Epithelial cell of prostate (primary cell): ENCODE measurements at regions not wholly inside any gene's neighbourhood (a gene's known extent, or its start where the extent isn't known, plus 50 kb on each side); places are given as distances from the start of the nearest gene placed in this dataset.

Experiments used
- DNase-seq: peaks from one replicate; pipeline ENCODE4 v3.0.0-alpha.2; 2011; ENCODE audit warnings: low read depth, low spot score
- H3K27ac ChIP-seq: fragments of 450-650 bp; 2 replicates; pipeline ENCODE4 v1.5.1; 2017; ENCODE audit warnings: mild to moderate bottlenecking

DNA sequence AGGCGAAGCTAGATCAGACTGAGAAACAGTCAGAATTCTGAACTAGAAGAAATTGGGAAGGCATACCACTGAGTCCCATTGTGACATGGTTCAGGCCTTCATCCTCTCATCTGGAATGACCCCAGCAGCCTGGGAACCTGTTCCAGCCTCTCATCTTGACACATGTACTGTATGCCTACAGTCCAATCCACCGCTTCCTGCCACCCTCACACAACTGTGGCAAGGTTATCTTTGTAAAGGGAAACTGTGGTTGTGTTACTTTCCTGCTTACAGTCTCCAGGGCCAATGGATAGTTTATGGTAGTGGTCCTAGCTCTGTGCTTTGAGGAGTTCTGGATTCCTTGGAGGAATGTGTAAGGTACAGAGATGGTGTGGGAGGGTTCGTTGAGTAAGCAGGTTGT lies 296.9 kb upstream of the TRIB2 start:
- no peak for DNase-seq

DNA sequence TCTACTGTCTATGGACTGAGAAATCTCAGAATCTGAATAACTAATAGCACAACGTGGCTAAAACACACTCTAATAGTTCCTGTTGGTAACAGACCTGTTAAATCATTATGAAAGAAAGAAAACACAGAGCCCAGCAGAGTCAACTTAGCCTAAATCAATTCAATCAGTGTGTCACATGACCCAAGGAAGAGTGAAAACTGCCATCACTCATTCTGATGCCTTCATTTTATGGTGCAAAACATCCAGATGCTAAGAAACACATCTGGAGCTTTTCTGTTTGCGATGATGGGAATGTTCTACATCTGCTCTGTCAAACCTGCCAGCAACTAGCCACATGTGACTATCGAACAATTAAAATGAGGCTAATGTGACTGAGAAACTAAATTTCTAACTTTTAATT lies 295.7 kb upstream of the TRIB2 start:
- no peak overlapping the region for H3K27ac ChIP-seq
- no peak for DNase-seq

More for the DNA sequence above, 296.9 kb upstream of the TRIB2 start:
- no peak overlapping the region for H3K27ac ChIP-seq

DNA sequence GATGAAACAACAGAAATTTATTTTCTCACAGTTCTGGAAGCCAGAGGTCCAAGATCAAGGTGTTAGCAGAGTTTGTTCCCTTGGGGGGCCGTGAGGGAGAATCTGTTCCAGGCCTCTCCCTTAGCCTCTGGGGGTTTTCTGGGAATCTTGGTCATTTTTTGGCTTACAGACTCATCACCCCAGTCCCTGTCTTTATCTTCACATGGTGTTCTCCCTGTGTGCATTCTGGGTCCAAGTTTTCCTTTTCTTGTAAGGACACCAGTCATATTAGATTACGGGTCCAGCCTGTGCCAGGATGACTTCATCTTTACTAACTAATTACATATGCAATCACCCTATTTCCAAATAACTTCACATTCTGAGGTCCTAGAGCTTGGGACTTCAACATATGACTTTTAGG lies 292.5 kb upstream of the TRIB2 start:
- DNase-seq, result no peak
- H3K27ac ChIP-seq, result no peak overlapping the region

DNA sequence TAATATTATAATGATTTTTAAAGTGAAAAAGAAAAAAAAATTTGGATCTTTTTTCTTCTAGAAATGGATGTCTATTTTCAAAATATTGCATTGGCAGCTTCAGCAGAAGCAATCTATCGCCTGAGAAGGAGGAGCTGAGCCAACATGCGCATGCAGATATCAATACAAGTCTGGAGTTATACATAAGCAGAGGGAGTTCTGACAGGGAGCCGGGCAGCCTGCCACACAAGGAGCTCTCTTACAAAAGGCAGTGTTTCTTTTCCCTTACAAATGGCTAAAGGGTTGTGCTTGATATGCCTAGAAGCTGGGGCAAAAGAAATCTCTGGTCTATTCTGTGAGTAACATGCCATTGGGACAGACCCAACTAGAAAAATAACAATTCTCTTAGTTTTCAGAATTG lies 291.9 kb upstream of the TRIB2 start:
- no peak for DNase-seq

DNA sequence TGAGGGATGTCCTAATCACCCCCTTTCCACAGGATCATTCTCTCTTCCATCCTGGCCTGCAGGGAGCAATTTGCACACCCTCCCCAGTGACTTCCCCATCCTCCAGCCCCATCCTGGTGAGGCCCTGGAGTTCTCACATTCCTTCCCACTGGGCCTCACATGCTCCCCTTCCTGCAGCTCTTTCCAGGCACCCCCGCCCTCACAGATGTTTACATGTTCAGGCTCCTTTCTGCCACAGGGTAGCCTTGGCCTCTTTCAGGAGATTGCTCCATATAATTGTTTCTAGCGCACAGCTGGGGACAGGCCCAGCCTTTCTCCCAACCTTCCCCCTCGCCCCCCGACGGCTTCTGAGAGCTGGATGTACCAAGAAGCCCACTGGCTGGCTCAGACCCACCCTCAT lies 288.4 kb upstream of the TRIB2 start:
- no peak overlapping the region for H3K27ac ChIP-seq
- no peak for DNase-seq

More for the DNA sequence above, 291.9 kb upstream of the TRIB2 start:
- H3K27ac ChIP-seq, result no peak overlapping the region

DNA sequence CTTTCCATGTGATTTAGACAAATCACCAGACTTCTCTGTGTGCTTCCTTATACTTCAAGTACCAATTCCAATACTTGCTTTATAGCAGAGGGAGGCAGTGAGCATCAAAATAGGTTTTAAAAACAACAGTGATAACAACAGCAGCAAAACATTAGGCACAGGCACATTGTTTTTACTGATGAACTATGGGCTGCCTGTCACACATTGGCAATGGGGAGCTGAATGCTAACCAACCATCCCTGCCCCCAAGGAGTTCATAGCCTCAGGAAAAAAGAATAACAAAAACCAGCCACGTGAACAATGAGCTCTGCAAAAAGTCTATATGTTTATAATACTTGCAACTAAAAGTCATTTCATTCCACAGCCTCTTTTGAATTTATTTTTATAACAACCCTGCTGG lies 287.9 kb upstream of the TRIB2 start:
- no peak overlapping the region for H3K27ac ChIP-seq
- no peak for DNase-seq

- peak; percentile 41 for DNase-seq
- H3K27ac ChIP-seq, result peak overlapping the region; percentile 26
Measured at GRCh38 chr2:12429779-12430406, 286.8 kb upstream of the TRIB2 start.

DNA sequence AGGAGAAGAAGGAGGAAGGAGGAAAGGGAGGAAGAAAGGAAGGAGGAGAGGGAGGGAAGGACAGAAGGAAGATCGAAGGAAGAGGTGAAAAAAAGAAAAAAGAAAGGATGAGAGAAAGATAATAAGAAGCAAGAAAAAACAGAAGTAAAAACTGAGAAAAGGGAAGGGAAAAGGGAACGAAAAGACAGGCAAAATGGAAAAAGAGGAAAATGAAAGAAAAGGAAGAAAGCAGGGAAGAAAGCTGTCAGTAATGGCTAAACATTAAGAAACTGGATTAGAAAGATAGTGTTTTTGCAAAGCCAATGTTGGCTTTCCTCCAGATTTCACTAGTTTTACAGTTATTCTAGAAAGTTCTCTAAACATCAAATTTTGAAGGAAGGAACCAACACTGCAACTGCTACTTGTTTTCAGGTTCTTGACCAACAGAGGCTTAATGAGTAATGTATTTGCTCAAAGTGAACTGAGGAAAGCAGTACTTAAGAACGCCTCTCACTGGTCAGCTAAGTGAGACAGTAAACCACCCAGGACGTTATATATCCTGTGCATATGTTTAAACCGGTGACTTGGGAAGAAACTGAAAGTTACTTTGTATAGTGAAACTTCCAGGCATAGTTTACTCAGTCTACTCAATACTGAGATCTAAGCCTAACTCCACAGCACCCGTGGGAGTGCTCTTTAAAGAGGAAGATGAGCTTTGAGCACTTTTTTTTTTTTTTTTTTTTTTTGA lies 286.2 kb upstream of the TRIB2 start:
- no peak for DNase-seq
- H3K27ac ChIP-seq, result peak overlapping the region; percentile 26

DNA sequence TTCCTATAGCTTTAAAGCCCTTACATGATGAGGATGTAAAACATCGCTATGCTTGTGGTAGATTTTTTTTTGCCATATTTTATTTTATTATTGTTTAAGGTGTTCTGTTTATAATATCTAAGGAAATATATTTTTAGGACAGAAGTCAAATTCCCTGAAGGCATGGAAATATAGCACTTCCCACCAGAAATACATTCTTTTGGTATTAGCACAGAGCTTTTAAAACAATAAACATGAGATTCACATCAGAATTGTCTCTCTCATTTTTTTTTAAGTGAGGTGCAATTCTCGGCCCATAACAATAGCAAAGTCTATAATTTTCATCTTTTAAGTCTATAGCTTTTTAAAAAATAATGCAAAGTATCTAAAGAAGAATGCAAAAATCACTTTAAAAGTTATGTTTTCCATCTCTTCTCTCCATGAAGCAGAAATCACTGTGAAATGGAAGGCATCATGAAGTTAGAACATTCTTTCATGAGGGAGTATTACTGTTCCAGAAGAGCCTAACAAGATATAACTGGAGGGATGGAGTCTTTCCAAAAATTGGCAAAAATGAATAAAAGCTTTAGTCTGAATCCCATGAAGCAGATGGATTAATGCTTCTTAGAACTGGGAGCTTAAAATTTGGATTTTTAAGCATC lies 283.6 kb upstream of the TRIB2 start:
- H3K27ac ChIP-seq, result no peak overlapping the region
- DNase-seq, result no peak

GRCh38 chr2:12433626-12433990 lies 283.1 kb upstream of the TRIB2 start:
- no peak overlapping the region for H3K27ac ChIP-seq
- no peak for DNase-seq

GRCh38 chr2:12434630-12435098 lies 282.1 kb upstream of the TRIB2 start:
- H3K27ac ChIP-seq, result no peak overlapping the region
- no peak for DNase-seq

GRCh38 chr2:12435430-12436222 lies 281.1 kb upstream of the TRIB2 start:
- DNase-seq, result no peak
- H3K27ac ChIP-seq, result no peak overlapping the region

GRCh38 chr2:12436483-12436882 lies 280.3 kb upstream of the TRIB2 start:
- no peak for DNase-seq
- no peak overlapping the region for H3K27ac ChIP-seq

- peak; percentile 72 for DNase-seq
- H3K27ac ChIP-seq, result no peak overlapping the region
Measured at GRCh38 chr2:12436935-12437561, 279.7 kb upstream of the TRIB2 start.

GRCh38 chr2:12440731-12441130 lies 276.0 kb upstream of the TRIB2 start:
- no peak overlapping the region for H3K27ac ChIP-seq
- DNase-seq, result no peak

DNA sequence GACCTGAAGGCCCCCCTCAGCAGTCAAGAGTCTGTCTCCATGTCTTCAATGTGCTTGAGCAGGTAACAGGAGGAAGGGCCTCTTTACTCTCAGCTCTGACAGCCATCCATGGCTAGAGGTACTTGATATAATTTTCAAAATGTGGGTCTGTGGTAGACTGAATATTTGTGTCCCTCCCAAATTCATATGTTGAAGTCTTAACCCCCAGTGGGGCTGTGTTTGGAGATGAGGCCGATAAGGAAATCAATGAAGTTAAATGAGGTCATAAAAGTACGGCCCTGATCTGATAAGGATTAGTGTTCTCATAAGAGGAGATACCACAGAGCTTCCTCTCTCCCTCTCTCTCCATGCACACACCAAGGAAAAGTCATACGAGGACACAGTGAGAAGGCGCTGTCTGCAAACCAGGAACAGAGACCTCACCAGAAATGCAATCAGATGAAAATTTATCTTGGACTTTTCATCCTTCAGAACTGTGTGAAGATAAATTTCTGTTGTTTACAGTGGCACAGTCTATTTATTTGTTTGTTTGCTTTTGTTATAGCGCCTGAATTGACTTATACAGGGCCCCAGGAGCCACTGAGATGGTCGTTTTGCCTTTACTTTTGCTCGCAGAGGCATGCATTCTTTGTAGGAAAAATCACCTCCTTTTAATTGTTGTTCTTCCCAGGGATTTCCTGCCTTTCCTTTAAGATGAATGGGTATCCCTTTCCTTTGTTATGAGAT lies 274.8 kb upstream of the TRIB2 start:
- no peak overlapping the region for H3K27ac ChIP-seq
- DNase-seq, result no peak

- peak overlapping the region; percentile 48 for H3K27ac ChIP-seq
- DNase-seq, result no peak
Measured at GRCh38 chr2:12442476-12442847, 274.3 kb upstream of the TRIB2 start.

GRCh38 chr2:12448846-12449505 lies 267.8 kb upstream of the TRIB2 start:
- H3K27ac ChIP-seq, result no peak overlapping the region
- no peak for DNase-seq

DNA sequence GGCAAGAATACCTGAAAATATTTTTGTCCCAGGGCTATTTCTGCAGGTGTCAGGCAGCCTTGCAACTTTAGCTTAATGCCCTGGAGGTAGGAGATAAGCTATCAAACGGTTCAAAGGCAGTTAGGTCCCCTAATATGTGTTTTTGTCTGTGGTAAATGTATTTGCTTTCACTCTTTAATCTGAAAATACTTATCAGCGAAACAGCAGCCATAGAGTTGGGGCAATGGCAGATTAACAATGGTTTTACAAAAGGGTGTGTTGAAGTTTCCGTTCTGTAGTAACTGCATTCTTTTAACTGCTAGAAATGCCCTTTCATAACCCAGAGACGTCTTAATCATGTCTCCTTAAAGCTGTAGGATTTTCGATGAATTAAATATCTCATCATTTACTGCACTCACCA lies 265.0 kb upstream of the TRIB2 start:
- H3K27ac ChIP-seq, result no peak overlapping the region

More for the DNA sequence above, 265.0 kb upstream of the TRIB2 start:
- DNase-seq, result no peak
